ENCODE measurements at regions not wholly inside any gene's neighbourhood (a gene's known extent, or its start where the extent isn't known, plus 50 kb on each side); places are given as distances from the start of the nearest gene placed in this dataset.

GRCh38 chr4:91840359-91840758 is 463.4 kb upstream of the GRID2 start:
- no peak overlapping the region for H2AFZ ChIP-seq (ENCODE audit: low read length)
- no peak overlapping the region for H3K9ac ChIP-seq (ENCODE audit: insufficient read depth, low read length)
- no peaks in the 10 kb centered on the region for H3K9me3 ChIP-seq (ENCODE audit: control insufficient read depth, insufficient read depth, low read depth, low read length)
- no peaks in the 10 kb centered on the region for H3K79me2 ChIP-seq (ENCODE audit: control insufficient read depth, insufficient read depth, low read length)
- no peaks in the 10 kb centered on the region for H4K20me1 ChIP-seq (ENCODE audit: control insufficient read depth, extremely low read depth, insufficient read depth, low read length)
- no peaks in the 10 kb centered on the region for H3K4me1 ChIP-seq (ENCODE audit: control insufficient read depth, extremely low read depth, insufficient read depth, low read length)
- H3K4me3 ChIP-seq (replicated peaks in 1 of 4; ENCODE audit: control extremely low read depth in 1 of 4, insufficient read depth in 1 of 4, low read depth in 3 of 4, low read length in 4 of 4) = no peak overlapping the region
- no peak overlapping the region for H3K4me2 ChIP-seq (ENCODE audit: extremely low read depth, insufficient read depth, low read length)
- H3K27ac ChIP-seq (ENCODE audit: insufficient read depth, low read length) = no peak overlapping the region
- no peaks in the 10 kb centered on the region for H3K27me3 ChIP-seq (ENCODE audit: control insufficient read depth, insufficient read depth, low read length)
- DNase-seq (ENCODE audit: low read depth in 2 of 2) = no peak
- TF ChIP-seq, protein P1, sequence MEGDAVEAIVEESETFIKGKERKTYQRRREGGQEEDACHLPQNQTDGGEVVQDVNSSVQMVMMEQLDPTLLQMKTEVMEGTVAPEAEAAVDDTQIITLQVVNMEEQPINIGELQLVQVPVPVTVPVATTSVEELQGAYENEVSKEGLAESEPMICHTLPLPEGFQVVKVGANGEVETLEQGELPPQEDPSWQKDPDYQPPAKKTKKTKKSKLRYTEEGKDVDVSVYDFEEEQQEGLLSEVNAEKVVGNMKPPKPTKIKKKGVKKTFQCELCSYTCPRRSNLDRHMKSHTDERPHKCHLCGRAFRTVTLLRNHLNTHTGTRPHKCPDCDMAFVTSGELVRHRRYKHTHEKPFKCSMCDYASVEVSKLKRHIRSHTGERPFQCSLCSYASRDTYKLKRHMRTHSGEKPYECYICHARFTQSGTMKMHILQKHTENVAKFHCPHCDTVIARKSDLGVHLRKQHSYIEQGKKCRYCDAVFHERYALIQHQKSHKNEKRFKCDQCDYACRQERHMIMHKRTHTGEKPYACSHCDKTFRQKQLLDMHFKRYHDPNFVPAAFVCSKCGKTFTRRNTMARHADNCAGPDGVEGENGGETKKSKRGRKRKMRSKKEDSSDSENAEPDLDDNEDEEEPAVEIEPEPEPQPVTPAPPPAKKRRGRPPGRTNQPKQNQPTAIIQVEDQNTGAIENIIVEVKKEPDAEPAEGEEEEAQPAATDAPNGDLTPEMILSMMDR (conservative IDR thresholded peaks at IDR 0.05 in 1 of 2, IDR thresholded peaks at IDR 0.05 in 1 of 2; ENCODE audit: low read depth in 1 of 2, low read length in 2 of 2) = no peak
- TF ChIP-seq EZH2 (IDR thresholded peaks at IDR 0.05; ENCODE audit: low read length, missing control alignments) = no peak
- H3K36me3 ChIP-seq (ENCODE audit: control insufficient read depth, insufficient read depth, low read length) = no peaks in the 10 kb centered on the region

GRCh38 chr4:91846233-91846632 is 457.5 kb upstream of the GRID2 start:
- no peaks in the 10 kb centered on the region for H3K27me3 ChIP-seq (ENCODE audit: control insufficient read depth, insufficient read depth, low read length)
- no peaks in the 10 kb centered on the region for H3K4me1 ChIP-seq (ENCODE audit: control insufficient read depth, extremely low read depth, insufficient read depth, low read length)
- no peak overlapping the region for H3K4me2 ChIP-seq (ENCODE audit: extremely low read depth, insufficient read depth, low read length)
- no peaks in the 10 kb centered on the region for H4K20me1 ChIP-seq (ENCODE audit: control insufficient read depth, extremely low read depth, insufficient read depth, low read length)
- no peak overlapping the region for H3K9ac ChIP-seq (ENCODE audit: insufficient read depth, low read length)
- no peak overlapping the region for H3K27ac ChIP-seq (ENCODE audit: insufficient read depth, low read length)
- H3K79me2 ChIP-seq (ENCODE audit: control insufficient read depth, insufficient read depth, low read length) = no peaks in the 10 kb centered on the region
- peak in 1 of 2 donors; percentile 3 for DNase-seq (ENCODE audit: low read depth in 2 of 2)
- TF ChIP-seq, protein P1 (conservative IDR thresholded peaks at IDR 0.05 in 1 of 2, IDR thresholded peaks at IDR 0.05 in 1 of 2; ENCODE audit: low read depth in 1 of 2, low read length in 2 of 2) = no peak
- no peak for TF ChIP-seq EZH2 (IDR thresholded peaks at IDR 0.05; ENCODE audit: low read length, missing control alignments)
- H2AFZ ChIP-seq (ENCODE audit: low read length) = no peak overlapping the region
- H3K36me3 ChIP-seq (ENCODE audit: control insufficient read depth, insufficient read depth, low read length) = no peaks in the 10 kb centered on the region
- no peak overlapping the region for H3K4me3 ChIP-seq (replicated peaks in 1 of 4; ENCODE audit: control extremely low read depth in 1 of 4, insufficient read depth in 1 of 4, low read depth in 3 of 4, low read length in 4 of 4)
- no peaks in the 10 kb centered on the region for H3K9me3 ChIP-seq (ENCODE audit: control insufficient read depth, insufficient read depth, low read depth, low read length)

- no peak for DNase-seq (ENCODE audit: low read depth in 2 of 2)
- no peaks in the 10 kb centered on the region for H3K27me3 ChIP-seq (ENCODE audit: control insufficient read depth, insufficient read depth, low read length)
- no peak overlapping the region for H3K27ac ChIP-seq (ENCODE audit: insufficient read depth, low read length)
- H4K20me1 ChIP-seq (ENCODE audit: control insufficient read depth, extremely low read depth, insufficient read depth, low read length) = no peaks in the 10 kb centered on the region
- no peak overlapping the region for H2AFZ ChIP-seq (ENCODE audit: low read length)
- TF ChIP-seq EZH2 (IDR thresholded peaks at IDR 0.05; ENCODE audit: low read length, missing control alignments) = no peak
- TF ChIP-seq, protein P1 (conservative IDR thresholded peaks at IDR 0.05 in 1 of 2, IDR thresholded peaks at IDR 0.05 in 1 of 2; ENCODE audit: low read depth in 1 of 2, low read length in 2 of 2) = no peak
- H3K9ac ChIP-seq (ENCODE audit: insufficient read depth, low read length) = no peak overlapping the region
- H3K4me2 ChIP-seq (ENCODE audit: extremely low read depth, insufficient read depth, low read length) = no peak overlapping the region
- H3K4me1 ChIP-seq (ENCODE audit: control insufficient read depth, extremely low read depth, insufficient read depth, low read length) = no peaks in the 10 kb centered on the region
- no peaks in the 10 kb centered on the region for H3K79me2 ChIP-seq (ENCODE audit: control insufficient read depth, insufficient read depth, low read length)
- H3K36me3 ChIP-seq (ENCODE audit: control insufficient read depth, insufficient read depth, low read length) = no peaks in the 10 kb centered on the region
- no peak overlapping the region for H3K4me3 ChIP-seq (replicated peaks in 1 of 4; ENCODE audit: control extremely low read depth in 1 of 4, insufficient read depth in 1 of 4, low read depth in 3 of 4, low read length in 4 of 4)
- H3K9me3 ChIP-seq (ENCODE audit: control insufficient read depth, insufficient read depth, low read depth, low read length) = no peaks in the 10 kb centered on the region
Observed at GRCh38 chr4:91851456-91851855, 452.3 kb upstream of the GRID2 start.
